H9 (cell line): ENCODE measurements at regions not wholly inside any gene's neighbourhood (a gene's known extent, or its start where the extent isn't known, plus 50 kb on each side); places are given as distances from the start of the nearest gene placed in this dataset.

Experiments
- DNase-seq: peaks from one replicate; pipeline ENCODE4 v3.0.0-alpha.2; 2017
- H2AFZ ChIP-seq: one replicate; pipeline ENCODE4 v1.6.1; 2013; ENCODE audit warnings: mild to moderate bottlenecking, low read length, control low read depth, moderate library complexity
- H2AK5ac ChIP-seq: 2 replicates; pipeline ENCODE4 v1.6.1; 2013; ENCODE audit warnings: low read length, control low read depth, mixed read lengths; ENCODE audit not compliant: insufficient read length
- H2BK120ac ChIP-seq: one replicate; pipeline ENCODE4 v1.6.1; 2013; ENCODE audit warnings: low read depth, mild to moderate bottlenecking, low read length, control low read depth, inconsistent platforms; ENCODE audit not compliant: poor library complexity, severe bottlenecking
- H2BK12ac ChIP-seq: 2 replicates; pipeline ENCODE4 v1.6.1; 2013; ENCODE audit warnings: low read length, control low read depth, mixed read lengths, low read depth; ENCODE audit not compliant: insufficient read length
- H2BK15ac ChIP-seq: 2 replicates; pipeline ENCODE4 v1.6.1; 2013; ENCODE audit warnings: low read depth, low read length, control low read depth
- H2BK20ac ChIP-seq: one replicate; pipeline ENCODE4 v1.6.1; 2013; ENCODE audit warnings: low read depth, mild to moderate bottlenecking, low read length, control low read depth, inconsistent platforms; ENCODE audit not compliant: poor library complexity, severe bottlenecking
- H2BK5ac ChIP-seq: 2 replicates; pipeline ENCODE4 v1.6.1; 2013; ENCODE audit warnings: low read length, control low read depth, mixed read lengths; ENCODE audit not compliant: insufficient read length
- H3K14ac ChIP-seq: 2 replicates; pipeline ENCODE4 v1.6.1; 2013; ENCODE audit warnings: low read length, control low read depth; ENCODE audit not compliant: insufficient read depth
- H3K18ac ChIP-seq: 2 replicates; pipeline ENCODE4 v1.6.1; 2013; ENCODE audit warnings: low read depth, mild to moderate bottlenecking, mixed read lengths, low read length, control low read depth; ENCODE audit not compliant: insufficient read length
- H3K23ac ChIP-seq: 2 replicates; pipeline ENCODE4 v1.6.1; 2013; ENCODE audit warnings: low read length, control low read depth, mixed read lengths, low read depth; ENCODE audit not compliant: insufficient read length
- H3K23me2 ChIP-seq: 2 replicates; pipeline ENCODE4 v1.6.1; 2013; ENCODE audit warnings: low read depth, mild to moderate bottlenecking, mixed read lengths, low read length, control low read depth; ENCODE audit not compliant: insufficient read length, poor library complexity, severe bottlenecking
- H3K27ac ChIP-seq: 2 replicates; pipeline ENCODE4 v1.5.1; 2013; ENCODE audit warnings: low read length, control low read depth, mixed read lengths, low read depth; ENCODE audit not compliant: insufficient read length
- H3K27me3 ChIP-seq: 2 replicates; pipeline ENCODE4 v1.6.1; 2013; ENCODE audit warnings: low read length, control low read depth, inconsistent platforms; ENCODE audit not compliant: insufficient read depth
- H3K4ac ChIP-seq: 2 replicates; pipeline ENCODE4 v1.6.1; 2013; ENCODE audit warnings: low read depth, mild to moderate bottlenecking, control low read depth, inconsistent platforms, low read length, moderate library complexity
- H3K4me1 ChIP-seq: 2 replicates; pipeline ENCODE4 v1.6.1; 2013; ENCODE audit warnings: low read length, control low read depth, inconsistent platforms; ENCODE audit not compliant: insufficient read depth
- H3K4me2 ChIP-seq: 2 replicates; pipeline ENCODE4 v1.6.1; 2013; ENCODE audit warnings: low read length, control low read depth, mixed read lengths; ENCODE audit not compliant: insufficient read length, insufficient read depth
- H3K56ac ChIP-seq: 2 replicates; pipeline ENCODE4 v1.6.1; 2013; ENCODE audit warnings: low read depth, mild to moderate bottlenecking, mixed read lengths, low read length, control low read depth; ENCODE audit not compliant: insufficient read length
- H3K79me1 ChIP-seq: 2 replicates; pipeline ENCODE4 v1.6.1; 2013; ENCODE audit warnings: low read depth, mild to moderate bottlenecking, moderate library complexity, low read length, control low read depth, inconsistent platforms; ENCODE audit not compliant: insufficient read depth, poor library complexity, severe bottlenecking
- H3K79me2 ChIP-seq: 2 replicates; pipeline ENCODE4 v1.6.1; 2013; ENCODE audit warnings: low read length, control low read depth, inconsistent platforms; ENCODE audit not compliant: insufficient read depth
- H3K9ac ChIP-seq: 2 replicates; pipeline ENCODE4 v1.6.1; 2013; ENCODE audit warnings: low read length, control low read depth, mixed read lengths; ENCODE audit not compliant: insufficient read length; ENCODE audit errors: extremely low read depth
- H3K9me3 ChIP-seq: one replicate; pipeline ENCODE4 v1.6.1; 2013; ENCODE audit warnings: low read depth, low read length, inconsistent platforms; ENCODE audit not compliant: control insufficient read depth
- H3T11ph ChIP-seq: one replicate; pipeline ENCODE4 v1.6.1; 2013; ENCODE audit warnings: mild to moderate bottlenecking, low read length, control low read depth, inconsistent platforms
- H4K20me1 ChIP-seq: one replicate; pipeline ENCODE4 v1.6.1; 2013; ENCODE audit not compliant: control insufficient read depth, insufficient read length, insufficient read depth
- H4K5ac ChIP-seq: 2 replicates; pipeline ENCODE4 v1.6.1; 2013; ENCODE audit warnings: low read depth, mild to moderate bottlenecking, mixed read lengths, low read length, control low read depth; ENCODE audit not compliant: insufficient read length
- H4K8ac ChIP-seq: replicated peaks from 2 replicates; pipeline ENCODE4 v1.6.1; 2013; ENCODE audit warnings: low read length, control low read depth, mixed read lengths, low read depth; ENCODE audit not compliant: insufficient read length
- H4K91ac ChIP-seq: 2 replicates; pipeline ENCODE4 v1.6.1; 2013; ENCODE audit warnings: low read depth, mild to moderate bottlenecking, moderate library complexity, mixed read lengths, low read length, control low read depth; ENCODE audit not compliant: insufficient read length
- H3K27ac Mint-ChIP-seq, 3 experiments: 2 replicates in 2 of 3; 3 replicates in 1 of 3; pipeline ENCODE4 v1.8.0; 2020 to 2021; ENCODE audit warnings: mixed read lengths in 3 of 3, mild to moderate bottlenecking in 1 of 3, moderate library complexity in 1 of 3
- H3K27me3 Mint-ChIP-seq: 2 replicates; pipeline ENCODE4 v1.8.0; 2021; ENCODE audit warnings: low read depth, mild to moderate bottlenecking, moderate library complexity, mixed read lengths
- H3K36me3 Mint-ChIP-seq, 3 experiments: 2 replicates in 2 of 3; 3 replicates in 1 of 3; pipeline ENCODE4 v1.8.0; 2020 to 2021; ENCODE audit warnings: low read depth in 3 of 3, mixed read lengths in 3 of 3; ENCODE audit not compliant: insufficient read depth in 1 of 3
- H3K4me1 Mint-ChIP-seq, 2 experiments: 2 replicates each; pipeline ENCODE4 v1.8.0; 2020; ENCODE audit warnings: mixed read lengths in 2 of 2
- H3K4me3 Mint-ChIP-seq, 2 experiments: 2 replicates in 1 of 2; 3 replicates in 1 of 2; pipeline ENCODE4 v1.8.0; 2020 to 2021; ENCODE audit warnings: mild to moderate bottlenecking in 2 of 2, mixed read lengths in 2 of 2, moderate library complexity in 1 of 2
- H3K9me3 Mint-ChIP-seq, 2 experiments: 2 replicates in 1 of 2; 3 replicates in 1 of 2; pipeline ENCODE4 v1.8.0; 2020; ENCODE audit warnings: mild to moderate bottlenecking in 2 of 2, mixed read lengths in 2 of 2, moderate library complexity in 1 of 2
- WGBS: extraction: QIAGEN DNeasy Blood & Tissue Kit; methylation state at CpG from one replicate; pipeline ENCODE4 v1.1.7; 2013; ENCODE audit warnings: missing lambda C conversion rate, low lambda C conversion rate, mixed read lengths; ENCODE audit not compliant: insufficient read length; ENCODE audit errors: extremely low coverage; 5-methylcytosine and 5-hydroxymethylcytosine counted together
- TF ChIP-seq, protein P1 (sequence below): fragments of 200-600 bp; sonication (generic); conservative IDR thresholded peaks from 3 replicates; pipeline ENCODE4 v1.8.0; 2021; ENCODE audit warnings: antibody characterized with exemption, mild to moderate bottlenecking

DNA sequence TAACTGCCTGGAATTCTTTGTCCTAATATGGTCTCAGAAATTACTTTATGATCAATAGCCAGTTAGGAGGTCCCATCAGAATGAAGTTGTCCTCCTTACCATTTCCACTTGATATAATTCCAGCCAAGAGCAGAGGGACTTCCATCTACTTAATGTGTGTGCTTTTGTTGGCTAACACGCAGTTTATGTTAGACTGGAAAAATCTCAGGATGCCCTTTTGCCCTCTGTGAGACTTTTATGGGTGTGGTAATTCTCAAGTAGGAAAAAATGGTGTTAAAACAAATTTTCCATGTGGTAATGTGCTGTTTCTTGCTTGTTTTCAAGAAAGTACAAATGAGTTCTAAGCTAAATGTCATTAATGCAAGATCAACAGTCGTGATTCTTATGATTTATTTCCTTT lies 327.1 kb downstream of the MTRR start:
- Histone ChIP-seq H3K14ac (no peak overlapping the region), H2AK5ac (no peak overlapping the region), H2AFZ (no peak overlapping the region), H2BK120ac (no peak overlapping the region), H4K5ac (no peak overlapping the region), H3K23me2 (no peaks in the 10 kb centered on the region), H4K20me1 (no peaks in the 10 kb centered on the region), H3K23ac (no peak overlapping the region), H3K9me3 (no peaks in the 10 kb centered on the region), H3K79me1 (no peaks in the 10 kb centered on the region), H4K8ac (no peak overlapping the region), H3K4ac (no peak overlapping the region), H2BK20ac (no peak overlapping the region), H3K18ac (no peak overlapping the region), H2BK12ac (no peak overlapping the region), H3K56ac (no peak overlapping the region), H3K79me2 (no peaks in the 10 kb centered on the region), H3K4me2 (no peak overlapping the region), H4K91ac (no peak overlapping the region), H2BK15ac (no peak overlapping the region), H3K27ac (no peak overlapping the region), H3K9ac (no peak overlapping the region), H2BK5ac (no peak overlapping the region), H3K4me1 (no peaks in the 10 kb centered on the region), H3T11ph (no peak overlapping the region), H3K27me3 (no peaks in the 10 kb centered on the region)
- TF ChIP-seq, protein P1, sequence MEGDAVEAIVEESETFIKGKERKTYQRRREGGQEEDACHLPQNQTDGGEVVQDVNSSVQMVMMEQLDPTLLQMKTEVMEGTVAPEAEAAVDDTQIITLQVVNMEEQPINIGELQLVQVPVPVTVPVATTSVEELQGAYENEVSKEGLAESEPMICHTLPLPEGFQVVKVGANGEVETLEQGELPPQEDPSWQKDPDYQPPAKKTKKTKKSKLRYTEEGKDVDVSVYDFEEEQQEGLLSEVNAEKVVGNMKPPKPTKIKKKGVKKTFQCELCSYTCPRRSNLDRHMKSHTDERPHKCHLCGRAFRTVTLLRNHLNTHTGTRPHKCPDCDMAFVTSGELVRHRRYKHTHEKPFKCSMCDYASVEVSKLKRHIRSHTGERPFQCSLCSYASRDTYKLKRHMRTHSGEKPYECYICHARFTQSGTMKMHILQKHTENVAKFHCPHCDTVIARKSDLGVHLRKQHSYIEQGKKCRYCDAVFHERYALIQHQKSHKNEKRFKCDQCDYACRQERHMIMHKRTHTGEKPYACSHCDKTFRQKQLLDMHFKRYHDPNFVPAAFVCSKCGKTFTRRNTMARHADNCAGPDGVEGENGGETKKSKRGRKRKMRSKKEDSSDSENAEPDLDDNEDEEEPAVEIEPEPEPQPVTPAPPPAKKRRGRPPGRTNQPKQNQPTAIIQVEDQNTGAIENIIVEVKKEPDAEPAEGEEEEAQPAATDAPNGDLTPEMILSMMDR, result no peak
- no peak for DNase-seq
- peaks cover 2 to 4% of the 10 kb centered on the region in 2 experiments; a peak in 3 of 5 replicates for H3K9me3 Mint-ChIP-seq
- no peaks in the 10 kb centered on the region for H3K4me1 Mint-ChIP-seq
- H3K36me3 Mint-ChIP-seq, result no peaks in the 10 kb centered on the region; a peak in 1 of 7 replicates
- no peaks in the 10 kb centered on the region for H3K27me3 Mint-ChIP-seq
- no CpG with 5 or more reads among the region's 2 CpGs for WGBS
- no peak overlapping the region for H3K4me3 Mint-ChIP-seq
- H3K27ac Mint-ChIP-seq, result no peak overlapping the region
